ENCODE measurements at regions not wholly inside any gene's neighbourhood (a gene's known extent, or its start where the extent isn't known, plus 50 kb on each side); places are given as distances from the start of the nearest gene placed in this dataset.
A peak's percentile ranks its signal among the peaks of the same experiment; 100 is the strongest.

GRCh38 chr1:185450917-185451316 lies 133.9 kb upstream of the IVNS1ABP start:
- Histone ChIP-seq H2BK5ac (ENCODE audit: low read depth, low read length, poor library complexity, severe bottlenecking) (no peak overlapping the region), H3K36me3 (ENCODE audit: control insufficient read depth, insufficient read depth, low read length) (no peaks in the 10 kb centered on the region), H3K9me1 (ENCODE audit: insufficient read depth, low read length) (peaks cover 5% of the 10 kb centered on the region; the same call in 1 of the 2 replicates), H2AFZ (replicated peaks; ENCODE audit: low read length, poor library complexity) (no peak overlapping the region), H3K56ac (ENCODE audit: extremely low read depth, insufficient read depth, low read length) (no peak overlapping the region), H3K27me3 (ENCODE audit: control insufficient read depth, insufficient read depth, low read length) (no peaks in the 10 kb centered on the region), H3K9ac (ENCODE audit: low read depth, low read length) (no peak overlapping the region), H3K18ac (ENCODE audit: low read depth, low read length) (no peak overlapping the region), H4K8ac (ENCODE audit: low read depth in 2 of 2, low read length in 2 of 2) (no peak overlapping the region), H3K14ac (replicated peaks; ENCODE audit: low read depth, low read length) (no peak overlapping the region), H2BK15ac (ENCODE audit: low read depth, low read length) (0 out of 3 replicates have a peak overlapping the region, but pooled peaks have one; percentile 42), H3K4me2 (ENCODE audit: low read depth, low read length) (no peak overlapping the region), H2BK120ac (ENCODE audit: low read depth, low read length) (no peak overlapping the region), H3K23ac (ENCODE audit: low read depth, low read length) (no peak overlapping the region), H2AK5ac (ENCODE audit: low read depth, low read length) (0 out of 2 replicates have a peak overlapping the region, but pooled peaks have one; percentile 20), H4K20me1 (ENCODE audit: insufficient read depth, low read length) (no peaks in the 10 kb centered on the region), H3K4me3 (ENCODE audit: insufficient read depth, low read depth, low read length) (no peak overlapping the region), H2BK20ac (ENCODE audit: low read depth, low read length) (no peak overlapping the region; the same call in 1 of the 2 replicates), H4K5ac (ENCODE audit: low read depth, low read length) (peak overlapping the region; percentile 41; the same call in 1 of the 2 replicates), H3K9me3 (ENCODE audit: control insufficient read depth, insufficient read depth, low read length) (no peaks in the 10 kb centered on the region; the same call in 1 of the 2 replicates), H3K4ac (ENCODE audit: low read depth, low read length) (no peak overlapping the region; the same call in 1 of the 2 replicates), H3K4me1 (ENCODE audit: control insufficient read depth, insufficient read depth, low read length) (peaks cover 5% of the 10 kb centered on the region), H3K27ac (ENCODE audit: insufficient read depth, low read length) (no peak overlapping the region), H3K79me1 (ENCODE audit: low read depth in 1 of 2, low read length in 2 of 2) (no peaks in the 10 kb centered on the region), H2AK9ac (replicated peaks; ENCODE audit: low read depth, low read length, poor library complexity) (no peak overlapping the region), H4K91ac (ENCODE audit: insufficient read depth, low read depth, low read length) (0 out of 2 replicates have a peak overlapping the region, but pooled peaks have one; percentile 17)
- ChIA-PET POLR2A (ENCODE audit: unreplicated experiment) (no interaction called here), CTCF (no interaction called here)
- no TSS peak for BruUV-seq (replicated peaks)
- intact Hi-C loops (cut with micrococcal nuclease): loop anchor here (5.0 kb wide), 1 partner anchor 196 kb away; no protein-coding TSS in a partner anchor
- in situ Hi-C loops (cut with MboI; ENCODE audit: low sequenced_read_pairs): no loop called here
- ATAC-seq (ENCODE audit: low read depth) (no peak), DNase-seq (no peak)
- WGBS, 2 experiments (ENCODE audit: extremely low coverage in 2 of 2, insufficient read length in 1 of 2): no CpG with 5 or more reads among the region's 5 CpGs
- no peak for TF ChIP-seq CTCF (conservative IDR thresholded peaks at IDR 0.05; ENCODE audit: low read depth, low read length)
- no peak for TF ChIP-seq USF2 (IDR thresholded peaks at IDR 0.05; ENCODE audit: low read depth, low read length)
- TF ChIP-seq CHD1 (IDR thresholded peaks at IDR 0.05; ENCODE audit: low read depth, low read length): no peak
- TF ChIP-seq MXI1 (IDR thresholded peaks at IDR 0.05; ENCODE audit: borderline replicate concordance, low read depth, low read length): no peak
- TF ChIP-seq RCOR1 (IDR thresholded peaks at IDR 0.05; ENCODE audit: insufficient replicate concordance, low read length): no peak
- TF ChIP-seq MAZ (IDR thresholded peaks at IDR 0.05; ENCODE audit: borderline replicate concordance, low read depth, low read length): no peak
- no peak for TF ChIP-seq NFE2L2 (IDR thresholded peaks at IDR 0.05; ENCODE audit: low read depth, low read length)
- no peak for TF ChIP-seq MAFK (IDR thresholded peaks at IDR 0.05; ENCODE audit: low read depth, low read length)
- no peak for TF ChIP-seq POLR2A (IDR thresholded peaks at IDR 0.05; ENCODE audit: low read depth, low read length)
- no peak for TF ChIP-seq SMC3 (IDR thresholded peaks at IDR 0.05; ENCODE audit: low read depth, low read length)
- TF ChIP-seq FOS (IDR thresholded peaks at IDR 0.05; ENCODE audit: low read depth, low read length): no peak
- TF ChIP-seq ELK1 (IDR thresholded peaks at IDR 0.05; ENCODE audit: borderline replicate concordance, low read depth, low read length): no peak
- no peak for TF ChIP-seq RFX5 (IDR thresholded peaks at IDR 0.05; ENCODE audit: low read depth, low read length)
- no peak for TF ChIP-seq RAD21 (IDR thresholded peaks at IDR 0.05; ENCODE audit: low read length)
- no peak for TF ChIP-seq BHLHE40 (IDR thresholded peaks at IDR 0.05; ENCODE audit: low read depth, low read length)
- no peak for TF ChIP-seq CEBPB (IDR thresholded peaks at IDR 0.05; ENCODE audit: low read depth, low read length)
- dilution Hi-C loops (cut with HindIII; ENCODE audit: low sequenced_read_pairs, unreplicated experiment): no loop called here

All from IMR-90 (cell line).